Tibial artery (tissue), 4 donors: ENCODE measurements at regions not wholly inside any gene's neighbourhood (a gene's known extent, or its start where the extent isn't known, plus 50 kb on each side); places are given as distances from the start of the nearest gene placed in this dataset.

Experiments used
- DNase-seq, 2 donors: peaks; one replicate each; pipeline ENCODE4 v3.0.0-alpha.2; 2019
- H3K27ac ChIP-seq, 2 donors: fragments of 200-600 bp; sonication (generic) in 1 of 2; 1 replicate in 1 of 2; 2 replicates in 1 of 2; pipeline ENCODE4 v1.5.1; 2018 to 2019; ENCODE audit warnings: mild to moderate bottlenecking in 1 of 2
- H3K27me3 ChIP-seq, 2 donors: fragments of 200-600 bp; sonication (generic) in 1 of 2; one replicate each; pipeline versions ENCODE4 v1.5.1 to v1.6.0; 2016 to 2019
- H3K36me3 ChIP-seq, 3 donors: fragments of 200-600 bp; sonication (generic) in 2 of 3; one replicate each; pipeline ENCODE4 v1.5.1; 2016 to 2019; ENCODE audit warnings: mild to moderate bottlenecking in 2 of 3
- H3K4me1 ChIP-seq, 4 donors: fragments of 200-600 bp; sonication (generic) in 2 of 4; 1 replicate in 3 of 4; 2 replicates in 1 of 4; pipeline ENCODE4 v1.5.1; 2016 to 2019
- H3K4me3 ChIP-seq, 2 donors: fragments of 200-600 bp; sonication (generic) in 1 of 2; 1 replicate in 1 of 2; 2 replicates in 1 of 2; pipeline ENCODE4 v1.5.1; 2018 to 2019; ENCODE audit warnings: mild to moderate bottlenecking in 2 of 2
- H3K9me3 ChIP-seq, 3 donors: fragments of 200-600 bp; sonication (generic) in 1 of 3; one replicate each; pipeline ENCODE4 v1.5.1; 2016 to 2019
- intact Hi-C: fragments of 100-400 bp; cut with DNase I; formaldehyde crosslinking; loops from one replicate; pipeline ENCODE4 v1.15.0; 2023; ENCODE audit warnings: low total_unique reads
- TF ChIP-seq, protein P1 (sequence below), 2 experiments: fragments of 200-600 bp in 1 of 2; fragments of 450-650 bp in 1 of 2; IDR thresholded peaks; one replicate each; pipeline ENCODE4 v1.5.1; 2017 to 2019; ENCODE audit warnings: antibody characterized with exemption in 2 of 2, mild to moderate bottlenecking in 1 of 2, moderate library complexity in 1 of 2

DNA sequence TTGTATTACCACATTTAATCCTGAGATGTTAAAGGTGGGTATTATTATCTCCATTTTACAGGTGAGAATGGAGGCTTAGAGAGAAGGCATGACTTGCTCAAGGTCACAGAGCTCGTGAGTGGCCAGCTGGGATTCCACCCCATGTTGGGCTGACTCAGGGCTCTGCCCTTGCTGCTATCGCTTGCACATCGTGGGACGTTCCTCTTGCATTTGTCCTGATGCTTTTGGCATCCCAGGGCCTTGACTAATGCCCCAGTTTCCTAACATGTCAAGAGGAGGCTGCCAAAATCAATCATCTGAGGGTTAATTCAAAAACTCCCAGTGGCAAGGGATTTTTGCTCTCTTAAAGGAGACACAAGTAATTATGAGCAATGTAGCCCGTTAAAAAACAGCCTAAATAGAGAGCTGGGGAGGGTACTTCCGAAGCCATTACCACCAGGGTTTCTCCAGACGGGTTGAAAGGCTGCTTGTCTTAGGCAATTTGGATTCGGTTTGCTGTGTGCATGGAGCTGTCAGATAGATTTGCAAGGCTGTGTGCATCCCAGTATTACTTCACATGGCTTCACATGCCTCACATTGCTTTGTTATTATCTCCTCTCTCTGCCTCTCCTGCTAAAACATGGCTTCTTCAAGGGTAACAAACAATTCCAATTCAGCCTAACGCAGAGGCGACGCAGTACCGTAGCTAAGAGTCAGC lies 347.4 kb downstream of the DRD1 start:
- no peaks in the 10 kb centered on the region for H3K27me3 ChIP-seq
- intact Hi-C loops: no loop called here
- TF ChIP-seq, protein P1, sequence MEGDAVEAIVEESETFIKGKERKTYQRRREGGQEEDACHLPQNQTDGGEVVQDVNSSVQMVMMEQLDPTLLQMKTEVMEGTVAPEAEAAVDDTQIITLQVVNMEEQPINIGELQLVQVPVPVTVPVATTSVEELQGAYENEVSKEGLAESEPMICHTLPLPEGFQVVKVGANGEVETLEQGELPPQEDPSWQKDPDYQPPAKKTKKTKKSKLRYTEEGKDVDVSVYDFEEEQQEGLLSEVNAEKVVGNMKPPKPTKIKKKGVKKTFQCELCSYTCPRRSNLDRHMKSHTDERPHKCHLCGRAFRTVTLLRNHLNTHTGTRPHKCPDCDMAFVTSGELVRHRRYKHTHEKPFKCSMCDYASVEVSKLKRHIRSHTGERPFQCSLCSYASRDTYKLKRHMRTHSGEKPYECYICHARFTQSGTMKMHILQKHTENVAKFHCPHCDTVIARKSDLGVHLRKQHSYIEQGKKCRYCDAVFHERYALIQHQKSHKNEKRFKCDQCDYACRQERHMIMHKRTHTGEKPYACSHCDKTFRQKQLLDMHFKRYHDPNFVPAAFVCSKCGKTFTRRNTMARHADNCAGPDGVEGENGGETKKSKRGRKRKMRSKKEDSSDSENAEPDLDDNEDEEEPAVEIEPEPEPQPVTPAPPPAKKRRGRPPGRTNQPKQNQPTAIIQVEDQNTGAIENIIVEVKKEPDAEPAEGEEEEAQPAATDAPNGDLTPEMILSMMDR (IDR thresholded peaks at IDR 0.05): no peak
- no peaks in the 10 kb centered on the region for H3K4me1 ChIP-seq
- no peaks in the 10 kb centered on the region for H3K36me3 ChIP-seq
- H3K9me3 ChIP-seq: no peaks in the 10 kb centered on the region
- H3K4me3 ChIP-seq: no peak overlapping the region
- no peak overlapping the region for H3K27ac ChIP-seq
- DNase-seq: no peak

DNA sequence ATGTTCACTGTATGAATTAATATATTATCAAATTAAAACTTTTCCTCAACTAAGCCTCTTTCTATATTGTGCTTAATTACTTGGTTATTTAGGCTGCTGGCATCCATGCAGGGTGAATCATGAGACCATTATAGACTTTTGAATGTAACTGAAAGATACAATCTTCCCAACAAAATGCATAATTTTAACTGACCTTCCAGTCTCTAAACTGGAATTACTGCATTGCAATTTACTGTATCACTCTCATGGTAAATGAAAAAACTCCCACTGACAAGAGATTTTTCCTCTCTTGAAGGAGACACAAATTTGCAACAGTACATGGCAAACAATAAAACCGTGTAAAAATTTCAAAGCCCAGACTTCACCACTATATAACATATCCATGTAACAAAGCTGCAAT lies 349.5 kb downstream of the DRD1 start:
- no peak for DNase-seq
- Histone ChIP-seq H3K36me3 (no peaks in the 10 kb centered on the region), H3K4me3 (no peak overlapping the region), H3K27me3 (no peaks in the 10 kb centered on the region), H3K9me3 (no peaks in the 10 kb centered on the region), H3K4me1 (no peaks in the 10 kb centered on the region), H3K27ac (no peak overlapping the region)
- intact Hi-C loops: no loop called here
- TF ChIP-seq, protein P1 (IDR thresholded peaks at IDR 0.05): no peak

DNA sequence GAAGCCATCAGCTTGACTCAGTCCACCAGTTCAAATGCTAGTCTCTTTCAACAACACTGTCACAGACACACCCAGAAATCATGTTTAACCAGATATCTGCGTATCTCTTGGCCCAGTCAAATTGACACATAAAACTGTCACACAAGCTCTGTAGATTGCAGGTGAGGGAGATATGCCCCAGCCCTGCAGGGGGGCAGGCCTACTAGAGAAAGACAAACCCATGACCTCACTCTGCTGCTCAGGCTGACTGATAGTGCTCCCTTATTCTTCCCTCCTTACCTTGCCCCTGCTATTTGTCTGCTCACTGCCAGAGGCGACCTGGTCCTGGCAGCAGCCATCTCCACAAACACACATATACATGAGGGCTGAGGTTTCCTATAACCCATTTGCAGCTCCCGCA lies 351.3 kb downstream of the DRD1 start:
- intact Hi-C loops: no loop called here
- no peaks in the 10 kb centered on the region for H3K36me3 ChIP-seq
- H3K27ac ChIP-seq: no peak overlapping the region
- no peaks in the 10 kb centered on the region for H3K27me3 ChIP-seq
- no peak for DNase-seq
- H3K4me1 ChIP-seq: no peaks in the 10 kb centered on the region
- TF ChIP-seq, protein P1 (IDR thresholded peaks at IDR 0.05): no peak
- H3K9me3 ChIP-seq: no peaks in the 10 kb centered on the region
- no peak overlapping the region for H3K4me3 ChIP-seq

DNA sequence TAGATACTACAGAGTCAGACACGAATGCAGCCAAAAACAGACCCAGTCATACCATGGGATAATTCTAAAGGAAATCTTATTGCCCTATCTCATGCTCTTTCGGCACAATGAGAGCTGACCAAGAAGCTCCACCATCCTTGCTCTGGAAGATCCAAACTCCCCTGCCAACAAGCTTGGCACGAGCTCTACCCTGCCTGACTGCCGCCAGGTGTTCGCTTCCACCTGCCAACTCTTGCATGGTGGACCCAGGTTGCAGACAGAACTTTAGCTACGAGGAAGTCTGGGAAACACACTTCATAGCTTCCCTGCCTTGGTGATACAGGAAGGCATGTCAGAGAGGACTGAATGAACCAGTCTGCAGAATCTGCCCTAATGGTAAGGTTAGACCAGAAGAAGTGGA lies 355.0 kb downstream of the DRD1 start:
- no peak overlapping the region for H3K27ac ChIP-seq
- no peaks in the 10 kb centered on the region for H3K27me3 ChIP-seq
- no peak for DNase-seq
- TF ChIP-seq, protein P1 (IDR thresholded peaks at IDR 0.05): no peak
- H3K9me3 ChIP-seq: no peaks in the 10 kb centered on the region
- H3K36me3 ChIP-seq: no peaks in the 10 kb centered on the region
- H3K4me3 ChIP-seq: no peak overlapping the region
- no peaks in the 10 kb centered on the region for H3K4me1 ChIP-seq
- intact Hi-C loops: no loop called here

DNA sequence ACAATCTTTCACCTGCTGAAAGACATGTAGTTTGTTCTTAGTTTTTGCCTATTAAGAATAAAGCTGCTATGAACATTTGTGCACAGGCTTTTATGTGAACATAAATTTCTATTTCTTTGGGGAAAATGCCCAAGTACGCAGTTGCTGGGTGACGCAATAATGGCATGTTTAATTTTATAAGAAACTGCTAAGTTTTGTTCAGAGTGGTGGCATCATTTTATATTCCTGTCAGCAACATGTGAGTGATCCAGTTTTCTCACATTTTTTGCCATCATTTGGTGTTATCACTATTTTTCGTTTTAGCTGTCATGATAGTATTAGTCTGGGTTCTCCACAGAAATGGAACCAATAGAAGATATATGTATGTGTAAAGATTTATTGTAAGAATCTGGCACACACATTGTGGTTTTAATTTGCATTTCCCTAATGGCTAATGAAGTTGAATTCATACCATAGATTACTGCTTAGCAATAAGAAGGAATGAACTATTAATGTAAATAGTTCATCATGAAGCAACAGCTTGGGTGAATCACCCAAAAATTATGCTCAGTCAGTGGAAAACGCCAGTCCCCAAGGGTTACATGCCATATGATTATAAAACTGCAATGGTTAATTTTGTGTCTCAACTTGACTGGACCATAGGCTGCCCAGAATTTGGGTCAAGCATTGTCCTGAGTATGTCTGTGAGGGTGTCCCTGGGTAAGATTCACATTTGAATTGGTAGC lies 358.6 kb downstream of the MSX2 start:
- Histone ChIP-seq H3K9me3 (no peaks in the 10 kb centered on the region), H3K36me3 (no peaks in the 10 kb centered on the region), H3K27ac (no peak overlapping the region), H3K27me3 (no peaks in the 10 kb centered on the region), H3K4me1 (no peaks in the 10 kb centered on the region), H3K4me3 (no peak overlapping the region)
- intact Hi-C loops: no loop called here
- TF ChIP-seq, protein P1 (IDR thresholded peaks at IDR 0.05): no peak
- DNase-seq: no peak
